Parathyroid adenoma (tissue), 2 donors: ENCODE measurements at regions not wholly inside any gene's neighbourhood (a gene's known extent, or its start where the extent isn't known, plus 50 kb on each side); places are given as distances from the start of the nearest gene placed in this dataset.

ENCODE experiments used
- H2AFZ ChIP-seq: fragments of 300-600 bp; sonication (generic); one replicate; pipeline ENCODE4 v1.7.0; 2017; ENCODE audit warnings: antibody characterized with exemption, mild to moderate bottlenecking
- H3K27ac ChIP-seq: fragments of 300-600 bp; sonication (generic); one replicate; pipeline ENCODE4 v1.7.0; 2017
- H3K27me3 ChIP-seq: fragments of 300-600 bp; sonication (generic); one replicate; pipeline ENCODE4 v1.7.0; 2017; ENCODE audit warnings: low read length; ENCODE audit not compliant: control insufficient read depth, insufficient read depth
- H3K36me3 ChIP-seq: fragments of 300-600 bp; sonication (generic); one replicate; pipeline ENCODE4 v1.7.0; 2017; ENCODE audit warnings: low read length; ENCODE audit not compliant: control insufficient read depth, insufficient read depth
- H3K4me1 ChIP-seq: fragments of 300-600 bp; sonication (generic); one replicate; pipeline ENCODE4 v1.7.0; 2017; ENCODE audit warnings: control low read depth
- H3K4me2 ChIP-seq: fragments of 300-600 bp; sonication (generic); one replicate; pipeline ENCODE4 v1.7.0; 2017; ENCODE audit warnings: low read length
- H3K4me3 ChIP-seq: fragments of 300-600 bp; sonication (generic); one replicate; pipeline ENCODE4 v1.7.0; 2017; ENCODE audit warnings: low read depth, low read length
- H3K79me2 ChIP-seq: fragments of 300-600 bp; sonication (generic); one replicate; pipeline ENCODE4 v1.7.0; 2017; ENCODE audit warnings: control low read depth
- H3K9ac ChIP-seq: fragments of 300-600 bp; sonication (generic); one replicate; pipeline ENCODE4 v1.7.0; 2017; ENCODE audit warnings: mild to moderate bottlenecking
- H3K9me3 ChIP-seq: fragments of 300-600 bp; sonication (generic); one replicate; pipeline ENCODE4 v1.7.0; 2017; ENCODE audit warnings: low read length; ENCODE audit not compliant: control insufficient read depth
- CTCF ChIP-seq: fragments of 300-600 bp; sonication (generic); IDR thresholded peaks from one replicate; pipeline ENCODE4 v1.7.0; 2017; ENCODE audit warnings: antibody characterized with exemption, mild to moderate bottlenecking
- donor health status: primary hyperparathyroidism.

GRCh38 chr7:51619880-51620279 lies 303.3 kb upstream of the COBL start:
- H3K9me3 ChIP-seq: no peaks in the 10 kb centered on the region
- TF ChIP-seq CTCF: no peak
- H3K4me2 ChIP-seq: no peak overlapping the region
- no peaks in the 10 kb centered on the region for H3K79me2 ChIP-seq
- H3K9ac ChIP-seq: no peak overlapping the region
- no peaks in the 10 kb centered on the region for H3K36me3 ChIP-seq
- H3K4me1 ChIP-seq: no peaks in the 10 kb centered on the region
- no peak overlapping the region for H3K4me3 ChIP-seq
- no peak overlapping the region for H2AFZ ChIP-seq
- H3K27me3 ChIP-seq: no peaks in the 10 kb centered on the region
- no peak overlapping the region for H3K27ac ChIP-seq

GRCh38 chr7:51617686-51618085 lies 301.1 kb upstream of the COBL start:
- no peak overlapping the region for H3K9ac ChIP-seq
- TF ChIP-seq CTCF: no peak
- H3K4me1 ChIP-seq: no peaks in the 10 kb centered on the region
- H3K79me2 ChIP-seq: no peaks in the 10 kb centered on the region
- H3K27me3 ChIP-seq: no peaks in the 10 kb centered on the region
- no peak overlapping the region for H2AFZ ChIP-seq
- H3K9me3 ChIP-seq: no peaks in the 10 kb centered on the region
- no peaks in the 10 kb centered on the region for H3K36me3 ChIP-seq
- no peak overlapping the region for H3K4me2 ChIP-seq
- H3K4me3 ChIP-seq: no peak overlapping the region
- no peak overlapping the region for H3K27ac ChIP-seq

GRCh38 chr7:51613911-51614357 lies 297.3 kb upstream of the COBL start:
- Histone ChIP-seq H3K4me1 (no peaks in the 10 kb centered on the region), H3K4me2 (no peak overlapping the region), H3K36me3 (no peaks in the 10 kb centered on the region), H3K9ac (no peak overlapping the region), H3K27ac (no peak overlapping the region), H3K79me2 (no peaks in the 10 kb centered on the region), H3K9me3 (no peaks in the 10 kb centered on the region), H2AFZ (no peak overlapping the region), H3K4me3 (no peak overlapping the region), H3K27me3 (no peaks in the 10 kb centered on the region)
- TF ChIP-seq CTCF: no peak

- no peaks in the 10 kb centered on the region for H3K9me3 ChIP-seq
- no peak overlapping the region for H3K27ac ChIP-seq
- no peaks in the 10 kb centered on the region for H3K36me3 ChIP-seq
- H3K79me2 ChIP-seq: no peaks in the 10 kb centered on the region
- H3K4me3 ChIP-seq: no peak overlapping the region
- H2AFZ ChIP-seq: no peak overlapping the region
- no peaks in the 10 kb centered on the region for H3K4me1 ChIP-seq
- no peak overlapping the region for H3K4me2 ChIP-seq
- TF ChIP-seq CTCF: no peak
- H3K27me3 ChIP-seq: no peaks in the 10 kb centered on the region
- H3K9ac ChIP-seq: no peak overlapping the region
Measured at GRCh38 chr7:51611937-51612336, 295.3 kb upstream of the COBL start.

GRCh38 chr7:51607447-51607846 lies 290.8 kb upstream of the COBL start:
- H3K27me3 ChIP-seq: no peaks in the 10 kb centered on the region
- H3K36me3 ChIP-seq: no peaks in the 10 kb centered on the region
- H3K4me1 ChIP-seq: no peaks in the 10 kb centered on the region
- H3K9me3 ChIP-seq: no peaks in the 10 kb centered on the region
- TF ChIP-seq CTCF: no peak
- H3K9ac ChIP-seq: no peak overlapping the region
- H3K4me2 ChIP-seq: no peak overlapping the region
- H3K27ac ChIP-seq: no peak overlapping the region
- no peaks in the 10 kb centered on the region for H3K79me2 ChIP-seq
- H3K4me3 ChIP-seq: no peak overlapping the region
- H2AFZ ChIP-seq: no peak overlapping the region
